ENCODE measurements at regions not wholly inside any gene's neighbourhood (a gene's known extent, or its start where the extent isn't known, plus 50 kb on each side); places are given as distances from the start of the nearest gene placed in this dataset.

DNA sequence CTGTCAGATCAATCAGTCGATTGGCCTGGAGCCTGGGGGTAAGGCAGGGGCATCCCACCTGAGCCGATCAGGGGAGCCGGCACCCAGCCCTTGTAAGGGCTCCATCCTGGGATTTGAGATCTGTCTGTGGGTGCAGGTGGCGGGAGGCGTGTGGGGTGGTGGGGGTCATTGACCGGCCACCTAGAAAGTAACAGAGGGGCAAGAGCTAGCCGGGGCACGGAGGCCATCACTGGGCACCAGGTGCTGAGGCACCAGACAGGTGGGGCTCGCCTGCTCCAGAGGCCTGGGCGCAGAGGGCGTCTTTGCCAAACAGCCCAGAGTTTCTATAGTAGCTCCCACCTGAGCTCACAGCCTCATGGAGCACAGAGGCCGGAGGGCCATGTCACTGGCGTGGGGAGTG lies 55.5 kb upstream of the ADGRA1 start:
- Histone ChIP-seq H3K27ac (no peak overlapping the region), H3K36me3 (no peaks in the 10 kb centered on the region), H3K27me3 (peaks cover 29% of the 10 kb centered on the region), H3K4me3 (no peak overlapping the region), H3K9me3 (ENCODE audit: low read depth) (no peaks in the 10 kb centered on the region), H3K4me1 (ENCODE audit: low read depth) (no peaks in the 10 kb centered on the region)
- TF ChIP-seq, protein P1, sequence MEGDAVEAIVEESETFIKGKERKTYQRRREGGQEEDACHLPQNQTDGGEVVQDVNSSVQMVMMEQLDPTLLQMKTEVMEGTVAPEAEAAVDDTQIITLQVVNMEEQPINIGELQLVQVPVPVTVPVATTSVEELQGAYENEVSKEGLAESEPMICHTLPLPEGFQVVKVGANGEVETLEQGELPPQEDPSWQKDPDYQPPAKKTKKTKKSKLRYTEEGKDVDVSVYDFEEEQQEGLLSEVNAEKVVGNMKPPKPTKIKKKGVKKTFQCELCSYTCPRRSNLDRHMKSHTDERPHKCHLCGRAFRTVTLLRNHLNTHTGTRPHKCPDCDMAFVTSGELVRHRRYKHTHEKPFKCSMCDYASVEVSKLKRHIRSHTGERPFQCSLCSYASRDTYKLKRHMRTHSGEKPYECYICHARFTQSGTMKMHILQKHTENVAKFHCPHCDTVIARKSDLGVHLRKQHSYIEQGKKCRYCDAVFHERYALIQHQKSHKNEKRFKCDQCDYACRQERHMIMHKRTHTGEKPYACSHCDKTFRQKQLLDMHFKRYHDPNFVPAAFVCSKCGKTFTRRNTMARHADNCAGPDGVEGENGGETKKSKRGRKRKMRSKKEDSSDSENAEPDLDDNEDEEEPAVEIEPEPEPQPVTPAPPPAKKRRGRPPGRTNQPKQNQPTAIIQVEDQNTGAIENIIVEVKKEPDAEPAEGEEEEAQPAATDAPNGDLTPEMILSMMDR (IDR thresholded peaks at IDR 0.05; ENCODE audit: low read depth, low read length) = no peak
- no peak for DNase-seq (ENCODE audit: low read depth in 1 of 2, low spot score in 1 of 2)

DNA sequence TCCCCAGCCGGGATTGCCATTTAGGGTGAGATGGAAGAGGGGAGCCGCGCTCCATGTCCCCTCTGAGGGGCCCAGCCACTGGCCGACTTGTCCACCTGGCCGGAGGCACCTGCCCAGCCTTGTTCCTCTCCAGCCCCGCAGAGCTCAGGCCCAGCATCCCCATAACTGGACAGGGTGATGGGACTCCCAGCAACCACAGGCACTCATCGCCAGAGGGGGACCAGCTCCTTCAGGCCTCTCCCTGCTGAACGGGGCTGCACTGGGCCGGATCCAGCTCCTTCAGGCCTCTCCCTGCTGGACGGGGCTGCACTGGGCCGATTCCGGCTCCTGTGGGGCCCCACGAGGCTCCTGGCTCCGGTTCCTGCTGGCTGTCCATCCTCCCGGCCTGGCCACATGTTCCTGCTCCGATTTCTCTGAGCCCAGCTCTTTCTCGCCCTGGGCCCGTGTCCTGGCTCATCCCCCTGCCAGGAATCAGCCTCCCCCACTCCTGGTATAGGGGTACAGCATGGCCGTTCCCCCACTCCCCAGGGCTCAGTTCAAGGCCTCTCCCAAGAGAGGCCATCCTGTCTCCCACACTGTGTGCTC lies 56.1 kb upstream of the ADGRA1 start:
- H3K4me3 ChIP-seq = no peak overlapping the region
- DNase-seq (ENCODE audit: low read depth in 1 of 2, low spot score in 1 of 2) = no peak
- H3K27ac ChIP-seq = no peak overlapping the region
- no peaks in the 10 kb centered on the region for H3K36me3 ChIP-seq
- H3K4me1 ChIP-seq (ENCODE audit: low read depth) = no peaks in the 10 kb centered on the region
- TF ChIP-seq, protein P1 (IDR thresholded peaks at IDR 0.05; ENCODE audit: low read depth, low read length) = no peak
- no peaks in the 10 kb centered on the region for H3K9me3 ChIP-seq (ENCODE audit: low read depth)
- peaks cover 29% of the 10 kb centered on the region for H3K27me3 ChIP-seq

DNA sequence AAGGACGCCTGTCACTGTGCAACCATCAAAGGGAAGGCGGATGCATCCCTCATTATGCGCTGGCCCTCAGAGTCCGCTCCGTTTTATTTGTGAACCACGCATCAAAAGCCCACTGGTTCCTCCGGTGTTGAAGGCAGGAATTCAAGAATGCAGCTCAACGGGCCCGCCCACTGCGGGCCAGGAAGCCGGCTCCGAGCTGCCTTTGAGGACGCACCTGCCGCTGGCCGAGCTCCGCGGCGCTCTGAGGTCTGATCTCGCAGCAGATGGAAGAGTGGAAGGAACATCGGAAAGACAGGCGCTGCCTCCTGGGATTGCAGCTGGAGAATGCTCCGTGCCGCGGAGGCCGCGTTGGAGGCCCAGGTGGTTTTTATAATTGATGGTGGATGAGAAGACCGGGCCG lies 56.9 kb upstream of the ADGRA1 start:
- Histone ChIP-seq H3K4me1 (ENCODE audit: low read depth) (no peaks in the 10 kb centered on the region), H3K36me3 (no peaks in the 10 kb centered on the region), H3K9me3 (ENCODE audit: low read depth) (no peaks in the 10 kb centered on the region), H3K27me3 (peaks cover 36% of the 10 kb centered on the region), H3K27ac (no peak overlapping the region), H3K4me3 (no peak overlapping the region)
- TF ChIP-seq, protein P1 (IDR thresholded peaks at IDR 0.05; ENCODE audit: low read depth, low read length) = no peak
- peak in 1 of 2 donors; percentile 38 for DNase-seq (ENCODE audit: low read depth in 1 of 2, low spot score in 1 of 2)

DNA sequence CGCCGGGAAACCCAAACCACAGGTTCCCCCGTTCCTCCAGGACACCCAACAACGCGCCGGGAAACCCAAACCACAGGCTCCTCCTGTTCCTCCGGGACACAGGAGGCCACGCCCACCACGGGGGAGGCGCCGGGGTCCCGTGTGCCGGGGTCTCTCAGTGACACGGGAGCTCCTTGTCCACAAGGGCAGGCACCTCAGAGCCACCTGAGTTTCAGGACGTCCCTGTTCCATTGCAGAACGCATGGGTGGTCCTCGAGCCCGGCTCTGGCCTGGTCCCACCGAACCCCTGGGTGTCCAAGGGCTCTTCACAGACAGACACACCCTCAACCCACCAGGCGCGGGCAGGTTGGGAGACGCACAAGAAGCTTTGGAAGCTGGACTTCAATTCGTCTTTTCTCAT lies 57.6 kb upstream of the ADGRA1 start:
- no peak for DNase-seq (ENCODE audit: low read depth in 1 of 2, low spot score in 1 of 2)
- H3K27me3 ChIP-seq = peaks cover 43% of the 10 kb centered on the region
- no peaks in the 10 kb centered on the region for H3K36me3 ChIP-seq
- TF ChIP-seq, protein P1 (IDR thresholded peaks at IDR 0.05; ENCODE audit: low read depth, low read length) = no peak
- H3K4me1 ChIP-seq (ENCODE audit: low read depth) = no peaks in the 10 kb centered on the region
- no peaks in the 10 kb centered on the region for H3K9me3 ChIP-seq (ENCODE audit: low read depth)
- H3K4me3 ChIP-seq = no peak overlapping the region
- no peak overlapping the region for H3K27ac ChIP-seq

DNA sequence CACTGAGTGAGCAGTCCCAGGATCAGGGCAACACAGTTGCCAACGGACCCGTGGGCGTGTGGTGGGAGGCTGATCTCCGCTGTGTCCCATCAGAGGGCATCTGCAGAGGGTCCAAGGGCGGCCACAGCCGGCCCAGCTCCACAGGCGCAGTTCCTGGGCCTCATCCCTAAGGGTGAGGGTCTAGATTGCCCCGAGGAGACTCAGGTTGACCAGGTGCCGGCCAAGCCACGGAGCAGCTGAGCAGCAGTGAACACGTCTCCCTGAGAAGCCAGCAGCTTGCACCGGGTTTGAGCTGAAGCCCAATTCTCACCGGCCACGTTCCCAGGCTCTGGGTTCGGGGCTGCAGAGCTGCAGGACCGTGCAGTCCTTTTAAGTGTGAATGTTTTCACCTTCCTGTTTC lies 58.8 kb upstream of the ADGRA1 start:
- TF ChIP-seq, protein P1 (IDR thresholded peaks at IDR 0.05; ENCODE audit: low read depth, low read length) = no peak
- no peaks in the 10 kb centered on the region for H3K4me1 ChIP-seq (ENCODE audit: low read depth)
- no peak overlapping the region for H3K4me3 ChIP-seq
- no peaks in the 10 kb centered on the region for H3K36me3 ChIP-seq
- no peak overlapping the region for H3K27ac ChIP-seq
- H3K27me3 ChIP-seq = peaks cover 54% of the 10 kb centered on the region
- DNase-seq (ENCODE audit: low read depth in 1 of 2, low spot score in 1 of 2) = no peak
- no peaks in the 10 kb centered on the region for H3K9me3 ChIP-seq (ENCODE audit: low read depth)

DNA sequence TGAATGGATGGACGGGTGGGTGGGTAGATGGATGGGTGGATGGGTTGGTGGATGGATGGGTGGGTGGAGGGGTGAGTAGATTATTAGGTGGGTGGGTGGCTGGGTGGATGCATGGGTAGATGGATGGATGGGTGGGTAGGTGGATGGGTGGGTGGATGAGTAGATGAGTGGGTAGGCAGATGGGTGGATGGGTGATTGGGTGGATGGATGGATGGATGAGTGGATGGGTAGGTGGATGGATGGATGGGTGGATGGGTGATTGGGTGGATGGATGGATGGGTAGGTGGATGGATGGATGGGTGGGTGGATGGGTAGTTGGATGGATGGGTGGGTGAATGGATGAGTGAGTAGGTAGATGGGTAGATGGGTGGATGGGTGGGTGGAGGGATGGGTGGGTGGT lies 59.6 kb upstream of the ADGRA1 start:
- TF ChIP-seq, protein P1 (IDR thresholded peaks at IDR 0.05; ENCODE audit: low read depth, low read length) = no peak
- Histone ChIP-seq H3K27me3 (peaks cover 55% of the 10 kb centered on the region), H3K4me3 (no peak overlapping the region), H3K9me3 (ENCODE audit: low read depth) (no peaks in the 10 kb centered on the region), H3K36me3 (no peaks in the 10 kb centered on the region), H3K27ac (no peak overlapping the region), H3K4me1 (ENCODE audit: low read depth) (no peaks in the 10 kb centered on the region)
- no peak for DNase-seq (ENCODE audit: low read depth in 1 of 2, low spot score in 1 of 2)
